ENCODE measurements at regions not wholly inside any gene's neighbourhood (a gene's known extent, or its start where the extent isn't known, plus 50 kb on each side); places are given as distances from the start of the nearest gene placed in this dataset.

DNA sequence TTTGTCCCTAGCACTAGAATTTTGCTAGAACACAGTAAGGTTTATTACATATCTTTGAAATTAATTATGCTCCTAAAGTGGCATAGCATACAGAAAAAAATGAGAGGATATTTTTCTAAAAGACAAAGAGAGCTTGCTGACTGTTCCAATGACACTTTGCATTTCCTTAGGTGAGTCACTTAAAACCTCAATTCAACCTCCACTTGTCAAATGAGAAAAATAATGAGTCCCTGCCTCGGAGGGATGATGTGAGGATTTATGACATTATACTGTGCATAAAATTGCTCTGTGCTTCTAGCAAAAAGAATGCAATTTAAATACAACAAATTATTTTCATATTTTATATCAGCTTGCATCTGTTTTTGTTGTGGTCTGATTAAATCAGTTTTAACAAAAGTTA is 1417.0 kb upstream of the ALCAM start:
- TF ChIP-seq ELF4 (IDR thresholded peaks at IDR 0.05) (no peak), ZNF384 (IDR thresholded peaks at IDR 0.05) (no peak)

All from HEK293T (cell line).